Liver (tissue), 8 donors: ENCODE measurements at regions not wholly inside any gene's neighbourhood (a gene's known extent, or its start where the extent isn't known, plus 50 kb on each side); places are given as distances from the start of the nearest gene placed in this dataset.

Source experiments
- DNase-seq: peaks from one replicate; pipeline ENCODE4 v3.0.0-alpha.2; 2017; ENCODE audit warnings: low spot score
- H3K27ac ChIP-seq, 2 donors: one replicate each; pipeline ENCODE4 v1.7.0; 2013; ENCODE audit warnings: inconsistent platforms in 2 of 2, low read length in 2 of 2, control low read depth in 1 of 2, low read depth in 1 of 2, mild to moderate bottlenecking in 1 of 2
- H3K27me3 ChIP-seq, 4 donors: one replicate each; pipeline versions ENCODE4 v1.6.1 to v1.7.0; 2013; ENCODE audit warnings: low read length in 3 of 4, inconsistent platforms in 1 of 4, mild to moderate bottlenecking in 1 of 4, moderate library complexity in 1 of 4; ENCODE audit not compliant: control insufficient read depth in 4 of 4, insufficient read depth in 4 of 4
- H3K36me3 ChIP-seq, 4 donors: one replicate each; pipeline versions ENCODE4 v1.6.1 to v1.7.0; 2013; ENCODE audit warnings: low read length in 3 of 4, mild to moderate bottlenecking in 3 of 4, low read depth in 1 of 4, moderate library complexity in 1 of 4; ENCODE audit not compliant: control insufficient read depth in 4 of 4, insufficient read depth in 3 of 4
- H3K4me1 ChIP-seq, 4 donors: one replicate each; pipeline versions ENCODE4 v1.6.1 to v1.7.0; 2013; ENCODE audit warnings: low read length in 3 of 4, mild to moderate bottlenecking in 3 of 4, moderate library complexity in 1 of 4; ENCODE audit not compliant: control insufficient read depth in 4 of 4, insufficient read depth in 4 of 4
- H3K4me3 ChIP-seq, 3 donors: one replicate each; pipeline versions ENCODE4 v1.6.1 to v1.7.0; 2013; ENCODE audit warnings: low read length in 3 of 3, control low read depth in 1 of 3, low read depth in 1 of 3, mild to moderate bottlenecking in 1 of 3
- H3K9ac ChIP-seq, 2 donors: one replicate each; pipeline ENCODE4 v1.7.0; 2013; ENCODE audit warnings: low read length in 2 of 2, mild to moderate bottlenecking in 2 of 2, moderate library complexity in 2 of 2, control low read depth in 1 of 2, low read depth in 1 of 2
- H3K9me3 ChIP-seq, 4 donors: one replicate each; pipeline versions ENCODE4 v1.6.1 to v1.7.0; 2013; ENCODE audit warnings: low read length in 3 of 4; ENCODE audit not compliant: control insufficient read depth in 4 of 4
- ATF3 ChIP-seq: IDR thresholded peaks from 2 replicates; pipeline ENCODE4 v1.6.1; 2016; ENCODE audit warnings: antibody characterized with exemption
- CTCF ChIP-seq: fragments of 150-350 bp; IDR thresholded peaks from 2 replicates; pipeline ENCODE4 v1.5.1; 2017; ENCODE audit warnings: improper control_type of control experiment, low read depth, low read length; ENCODE audit not compliant: missing input control
- EGR1 ChIP-seq, 2 donors: IDR thresholded peaks; 2 replicates each; pipeline ENCODE4 v1.6.1; 2016 to 2018; ENCODE audit warnings: antibody characterized with exemption in 2 of 2, low read depth in 2 of 2
- FOXA1 ChIP-seq: IDR thresholded peaks from 2 replicates; pipeline ENCODE4 v1.6.1; 2016; ENCODE audit warnings: antibody characterized with exemption
- FOXA2 ChIP-seq: IDR thresholded peaks from 2 replicates; pipeline ENCODE4 v1.6.1; 2016; ENCODE audit warnings: antibody characterized with exemption
- GABPA ChIP-seq, 2 donors: IDR thresholded peaks in 1 of 2; conservative IDR thresholded peaks in 1 of 2; 2 replicates each; pipeline ENCODE4 v1.6.1; 2016; ENCODE audit warnings: antibody characterized with exemption in 2 of 2, mild to moderate bottlenecking in 1 of 2, moderate library complexity in 1 of 2
- HNF4A ChIP-seq, 2 donors: conservative IDR thresholded peaks; 2 replicates each; pipeline ENCODE4 v1.6.1; 2016; ENCODE audit warnings: antibody characterized with exemption in 2 of 2, mild to moderate bottlenecking in 2 of 2
- HNF4G ChIP-seq: IDR thresholded peaks from 2 replicates; pipeline ENCODE4 v1.6.1; 2016; ENCODE audit warnings: antibody characterized with exemption
- JUND ChIP-seq, 2 donors: IDR thresholded peaks; 2 replicates each; pipeline ENCODE4 v1.6.1; 2016; ENCODE audit warnings: antibody characterized with exemption in 2 of 2
- MAX ChIP-seq: IDR thresholded peaks from 2 replicates; pipeline ENCODE4 v1.6.1; 2016; ENCODE audit warnings: antibody characterized with exemption
- NR2F2 ChIP-seq: IDR thresholded peaks from 2 replicates; pipeline ENCODE4 v1.6.1; 2016; ENCODE audit warnings: antibody characterized with exemption
- RAD21 ChIP-seq, 2 donors: IDR thresholded peaks; 2 replicates each; pipeline ENCODE4 v1.6.1; 2016; ENCODE audit warnings: antibody characterized with exemption in 2 of 2, mild to moderate bottlenecking in 2 of 2
- REST ChIP-seq: IDR thresholded peaks from 2 replicates; pipeline ENCODE4 v1.6.1; 2016; ENCODE audit warnings: antibody characterized with exemption, mild to moderate bottlenecking
- RXRA ChIP-seq, 2 donors: IDR thresholded peaks; 2 replicates each; pipeline ENCODE4 v1.6.1; 2017 to 2018; ENCODE audit warnings: antibody characterized with exemption in 2 of 2, mild to moderate bottlenecking in 1 of 2
- SP1 ChIP-seq: IDR thresholded peaks from 2 replicates; pipeline ENCODE4 v1.6.1; 2018; ENCODE audit warnings: antibody characterized with exemption, mild to moderate bottlenecking
- TAF1 ChIP-seq: conservative IDR thresholded peaks from 2 replicates; pipeline ENCODE4 v1.6.1; 2016; ENCODE audit warnings: antibody characterized with exemption, mild to moderate bottlenecking
- YY1 ChIP-seq: IDR thresholded peaks from 2 replicates; pipeline ENCODE4 v1.6.1; 2016; ENCODE audit warnings: antibody characterized with exemption, mild to moderate bottlenecking
- ZBTB33 ChIP-seq: IDR thresholded peaks from 2 replicates; pipeline ENCODE4 v1.6.1; 2016; ENCODE audit warnings: antibody characterized with exemption
- WGBS: extraction: QIAGEN DNeasy Blood & Tissue Kit; methylation state at CpG from one replicate; pipeline ENCODE4 v1.1.7; 2013; 5-methylcytosine and 5-hydroxymethylcytosine counted together
- donor health status: healthy.
- donor health status: healthy.
- donor health status: healthy.
- donor health status: healthy.
- donor health status: healthy.

GRCh38 chr6:141024526-141024925, 1108.2 kb upstream of the GJE1 start:
- Histone ChIP-seq H3K9me3 (no peaks in the 10 kb centered on the region), H3K27ac (no peak overlapping the region), H3K27me3 (no peaks in the 10 kb centered on the region), H3K4me3 (no peak overlapping the region), H3K4me1 (peaks cover 0 to 14% (median 9%) of the 10 kb centered on the region in 4 donors), H3K36me3 (no peaks in the 10 kb centered on the region), H3K9ac (no peak overlapping the region)
- no peak for DNase-seq
- WGBS, result 91% methylated on average over 2 of the region's 2 CpGs
- TF ChIP-seq NR2F2 (no peak), YY1 (no peak), HNF4A (conservative IDR thresholded peaks at IDR 0.05) (no peak), RXRA (IDR thresholded peaks at IDR 0.05) (no peak), JUND (IDR thresholded peaks at IDR 0.05) (no peak), TAF1 (no peak), ZBTB33 (no peak), REST (no peak)

- no peaks in the 10 kb centered on the region for H3K9me3 ChIP-seq
- no peak overlapping the region for H3K9ac ChIP-seq
- H3K36me3 ChIP-seq, result no peaks in the 10 kb centered on the region
- 88% methylated on average over 5 of the region's 5 CpGs for WGBS
- no peak overlapping the region for H3K4me3 ChIP-seq
- no peak overlapping the region for H3K27ac ChIP-seq
- no peaks in the 10 kb centered on the region for H3K4me1 ChIP-seq
- DNase-seq, result no peak
- TF ChIP-seq MAX (no peak), ZBTB33 (no peak), NR2F2 (no peak), FOXA1 (no peak), ATF3 (no peak), RAD21 (IDR thresholded peaks at IDR 0.05) (no peak), CTCF (no peak), JUND (IDR thresholded peaks at IDR 0.05) (no peak), REST (no peak), RXRA (IDR thresholded peaks at IDR 0.05) (no peak), EGR1 (IDR thresholded peaks at IDR 0.05; ENCODE audit: low read depth in 2 of 2) (no peak), TAF1 (no peak), HNF4A (conservative IDR thresholded peaks at IDR 0.05) (no peak), YY1 (no peak), GABPA (IDR thresholded peaks at IDR 0.05 in 1 of 2, conservative IDR thresholded peaks at IDR 0.05 in 1 of 2) (no peak), HNF4G (no peak), SP1 (no peak), FOXA2 (no peak)
- H3K27me3 ChIP-seq, result no peaks in the 10 kb centered on the region
Measured at GRCh38 chr6:141017941-141018340, 1114.8 kb upstream of the GJE1 start.
